ENCODE measurements at regions not wholly inside any gene's neighbourhood (a gene's known extent, or its start where the extent isn't known, plus 50 kb on each side); places are given as distances from the start of the nearest gene placed in this dataset.

- Histone ChIP-seq H3K9ac (ENCODE audit: low read depth, low read length) (no peak overlapping the region), H3K27ac (ENCODE audit: low read length) (no peak overlapping the region), H3K4me2 (ENCODE audit: insufficient read depth, low read length) (no peak overlapping the region), H3K4me3 (ENCODE audit: low read depth in 1 of 2, low read length in 2 of 2) (no peak overlapping the region), H3K79me2 (ENCODE audit: insufficient read depth, low read length) (no peaks in the 10 kb centered on the region), H2AFZ (ENCODE audit: low read depth, low read length) (no peak overlapping the region), H3K9me3 (ENCODE audit: insufficient read depth, low read length, severe bottlenecking) (no peaks in the 10 kb centered on the region), H4K20me1 (ENCODE audit: insufficient read depth, low read length) (no peaks in the 10 kb centered on the region), H3K4me1 (ENCODE audit: insufficient read depth, low read length) (no peaks in the 10 kb centered on the region), H3K27me3 (ENCODE audit: insufficient read depth, low read length, poor library complexity) (no peaks in the 10 kb centered on the region), H3K36me3 (ENCODE audit: insufficient read depth, low read length) (no peaks in the 10 kb centered on the region)
- no peak for ATAC-seq (ENCODE audit: insufficient read depth, low read depth)
- no peak for DNase-seq
- TF ChIP-seq CTCF (IDR thresholded peaks at IDR 0.05; ENCODE audit: borderline replicate concordance, extremely low read depth, low read length, poor library complexity, severe bottlenecking), result no peak
- no peak for TF ChIP-seq EZH2 (IDR thresholded peaks at IDR 0.05; ENCODE audit: borderline replicate concordance, low read depth, low read length, severe bottlenecking)
Observed at GRCh38 chr7:84809877-84810276, 377.0 kb downstream of the SEMA3D start.

- Histone ChIP-seq H3K27me3 (ENCODE audit: insufficient read depth, low read length, poor library complexity) (no peaks in the 10 kb centered on the region), H2AFZ (ENCODE audit: low read depth, low read length) (no peak overlapping the region), H3K79me2 (ENCODE audit: insufficient read depth, low read length) (no peaks in the 10 kb centered on the region), H4K20me1 (ENCODE audit: insufficient read depth, low read length) (no peaks in the 10 kb centered on the region), H3K27ac (ENCODE audit: low read length) (no peak overlapping the region), H3K9me3 (ENCODE audit: insufficient read depth, low read length, severe bottlenecking) (no peaks in the 10 kb centered on the region), H3K9ac (ENCODE audit: low read depth, low read length) (no peak overlapping the region), H3K4me1 (ENCODE audit: insufficient read depth, low read length) (no peaks in the 10 kb centered on the region), H3K4me2 (ENCODE audit: insufficient read depth, low read length) (no peak overlapping the region), H3K36me3 (ENCODE audit: insufficient read depth, low read length) (no peaks in the 10 kb centered on the region), H3K4me3 (ENCODE audit: low read depth in 1 of 2, low read length in 2 of 2) (no peak overlapping the region)
- DNase-seq (no peak), ATAC-seq (ENCODE audit: insufficient read depth, low read depth) (no peak)
- TF ChIP-seq EZH2 (IDR thresholded peaks at IDR 0.05; ENCODE audit: borderline replicate concordance, low read depth, low read length, severe bottlenecking) (no peak), CTCF (IDR thresholded peaks at IDR 0.05; ENCODE audit: borderline replicate concordance, extremely low read depth, low read length, poor library complexity, severe bottlenecking) (no peak)
Observed at GRCh38 chr7:84803979-84804378, 382.9 kb downstream of the SEMA3D start.

GRCh38 chr7:84801396-84801795 is 385.5 kb downstream of the SEMA3D start:
- Histone ChIP-seq H4K20me1 (ENCODE audit: insufficient read depth, low read length) (no peaks in the 10 kb centered on the region), H3K9me3 (ENCODE audit: insufficient read depth, low read length, severe bottlenecking) (no peaks in the 10 kb centered on the region), H3K4me1 (ENCODE audit: insufficient read depth, low read length) (no peaks in the 10 kb centered on the region), H3K4me2 (ENCODE audit: insufficient read depth, low read length) (no peak overlapping the region), H3K27me3 (ENCODE audit: insufficient read depth, low read length, poor library complexity) (no peaks in the 10 kb centered on the region), H3K4me3 (ENCODE audit: low read depth in 1 of 2, low read length in 2 of 2) (no peak overlapping the region), H2AFZ (ENCODE audit: low read depth, low read length) (no peak overlapping the region), H3K27ac (ENCODE audit: low read length) (no peak overlapping the region), H3K79me2 (ENCODE audit: insufficient read depth, low read length) (no peaks in the 10 kb centered on the region), H3K36me3 (ENCODE audit: insufficient read depth, low read length) (no peaks in the 10 kb centered on the region), H3K9ac (ENCODE audit: low read depth, low read length) (no peak overlapping the region)
- TF ChIP-seq CTCF (IDR thresholded peaks at IDR 0.05; ENCODE audit: borderline replicate concordance, extremely low read depth, low read length, poor library complexity, severe bottlenecking) (no peak), EZH2 (IDR thresholded peaks at IDR 0.05; ENCODE audit: borderline replicate concordance, low read depth, low read length, severe bottlenecking) (no peak)
- ATAC-seq (ENCODE audit: insufficient read depth, low read depth) (no peak), DNase-seq (no peak)

GRCh38 chr7:84800846-84801245 is 386.0 kb downstream of the SEMA3D start:
- ATAC-seq (ENCODE audit: insufficient read depth, low read depth) (no peak), DNase-seq (no peak)
- no peaks in the 10 kb centered on the region for H3K4me1 ChIP-seq (ENCODE audit: insufficient read depth, low read length)
- H3K9me3 ChIP-seq (ENCODE audit: insufficient read depth, low read length, severe bottlenecking), result no peaks in the 10 kb centered on the region
- H3K9ac ChIP-seq (ENCODE audit: low read depth, low read length), result no peak overlapping the region
- H3K4me3 ChIP-seq (ENCODE audit: low read depth in 1 of 2, low read length in 2 of 2), result no peak overlapping the region
- H3K36me3 ChIP-seq (ENCODE audit: insufficient read depth, low read length), result no peaks in the 10 kb centered on the region
- TF ChIP-seq CTCF (IDR thresholded peaks at IDR 0.05; ENCODE audit: borderline replicate concordance, extremely low read depth, low read length, poor library complexity, severe bottlenecking) (no peak), EZH2 (IDR thresholded peaks at IDR 0.05; ENCODE audit: borderline replicate concordance, low read depth, low read length, severe bottlenecking) (no peak)
- no peak overlapping the region for H2AFZ ChIP-seq (ENCODE audit: low read depth, low read length)
- H3K79me2 ChIP-seq (ENCODE audit: insufficient read depth, low read length), result no peaks in the 10 kb centered on the region
- no peak overlapping the region for H3K27ac ChIP-seq (ENCODE audit: low read length)
- no peak overlapping the region for H3K4me2 ChIP-seq (ENCODE audit: insufficient read depth, low read length)
- H4K20me1 ChIP-seq (ENCODE audit: insufficient read depth, low read length), result no peaks in the 10 kb centered on the region
- H3K27me3 ChIP-seq (ENCODE audit: insufficient read depth, low read length, poor library complexity), result no peaks in the 10 kb centered on the region

Measured in DND-41 (cell line).